NCI-H345 (cell line): ENCODE measurements at regions not wholly inside any gene's neighbourhood (a gene's known extent, or its start where the extent isn't known, plus 50 kb on each side); places are given as distances from the start of the nearest gene placed in this dataset.
"Not testable (repeated sequence)": the region's sequence is repeated elsewhere in the genome, so short reads cannot be mapped to it uniquely, and the experiment has no call there.

ENCODE experiments used
- DNase-seq: peaks from one replicate; lab custom pipeline; 2025; lab: John Stamatoyannopoulos, UW

- no peak for DNase-seq
These were observed 402.7 kb upstream of the INTU start for GRCh38 chr4:127229855-127230608.

- no peak for DNase-seq
These were observed 395.9 kb upstream of the INTU start for GRCh38 chr4:127236889-127237288.

DNA sequence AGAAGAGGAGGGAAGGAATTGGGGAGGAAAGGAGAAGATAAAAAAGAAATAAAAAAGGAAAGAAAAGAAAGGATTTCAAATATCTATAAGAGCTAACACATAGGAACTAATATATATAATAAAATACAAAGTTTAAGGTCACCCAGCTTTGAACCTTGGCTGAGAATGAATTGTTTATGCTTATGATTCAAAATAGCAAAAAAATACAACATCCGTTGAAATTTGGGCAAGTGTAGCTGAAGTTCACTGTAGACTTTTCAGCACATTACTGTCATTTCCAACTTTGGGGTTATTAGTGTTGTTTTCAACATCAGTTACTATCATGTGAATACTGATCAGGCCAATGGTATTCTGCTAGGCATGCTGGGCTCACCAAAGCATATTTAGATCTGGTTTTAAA is 395.2 kb upstream of the INTU start:
- no peak for DNase-seq

DNA sequence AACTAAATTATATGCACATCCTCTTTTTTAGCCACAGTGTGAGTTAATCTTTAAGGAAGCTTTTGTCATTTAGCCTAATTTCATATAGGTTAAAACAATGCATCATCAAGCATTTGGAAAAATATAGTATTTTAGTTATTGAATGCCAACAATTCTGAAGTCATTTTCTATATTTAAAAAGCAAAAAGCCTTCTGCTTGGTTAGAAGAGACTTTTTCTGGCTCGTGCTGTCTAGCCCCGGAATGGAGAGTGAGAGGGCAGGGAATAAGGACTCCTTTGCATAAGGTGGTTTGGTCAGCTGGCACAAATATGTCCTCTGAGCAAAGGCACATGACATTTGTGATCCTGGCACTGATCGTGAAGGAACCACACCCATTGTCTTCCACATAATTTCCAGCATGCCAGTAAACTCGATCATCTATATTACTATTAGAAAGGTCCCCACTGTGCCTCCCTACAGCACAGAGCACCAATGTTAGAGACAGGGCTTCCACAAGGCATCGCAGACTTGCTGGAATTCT is 393.7 kb upstream of the INTU start:
- no peak for DNase-seq

DNA sequence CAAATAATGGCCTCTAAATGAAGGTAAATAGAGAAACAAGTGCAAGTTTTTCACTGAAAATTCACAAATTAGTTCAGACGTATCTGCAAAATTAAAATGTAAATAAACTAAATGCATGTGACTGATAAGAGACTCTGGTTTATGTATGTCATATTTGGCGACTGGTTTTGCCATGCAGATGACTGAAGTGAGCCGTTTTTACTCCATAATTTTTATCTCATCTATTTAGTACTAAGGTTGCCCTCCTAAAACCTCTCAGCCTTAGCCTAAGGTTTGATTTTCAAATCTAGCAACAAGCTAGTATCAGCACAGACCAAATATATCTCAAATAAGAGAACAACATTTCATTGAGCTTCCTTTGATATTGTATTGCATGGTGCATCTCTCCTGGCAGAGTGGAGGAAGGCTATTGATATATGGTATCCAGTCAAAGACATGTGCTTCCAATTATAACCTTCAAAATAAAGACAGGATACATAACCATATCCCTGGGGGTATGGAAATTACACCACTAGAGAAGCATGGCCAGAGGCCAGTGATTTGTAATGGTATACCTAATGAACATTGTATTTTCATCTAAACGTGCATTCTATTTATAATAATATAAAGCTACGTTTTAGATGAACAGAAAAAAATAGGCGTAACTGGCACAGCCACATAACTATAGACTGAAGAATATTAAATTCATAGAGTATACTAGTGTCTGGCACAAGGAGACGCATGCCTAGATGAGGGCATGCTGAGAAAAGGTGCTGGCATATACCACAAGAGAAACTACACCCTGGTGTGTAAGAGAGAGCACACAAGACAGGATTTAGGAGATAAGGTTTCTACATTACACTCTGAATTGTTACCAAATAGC is 392.6 kb upstream of the INTU start:
- no peak for DNase-seq

DNA sequence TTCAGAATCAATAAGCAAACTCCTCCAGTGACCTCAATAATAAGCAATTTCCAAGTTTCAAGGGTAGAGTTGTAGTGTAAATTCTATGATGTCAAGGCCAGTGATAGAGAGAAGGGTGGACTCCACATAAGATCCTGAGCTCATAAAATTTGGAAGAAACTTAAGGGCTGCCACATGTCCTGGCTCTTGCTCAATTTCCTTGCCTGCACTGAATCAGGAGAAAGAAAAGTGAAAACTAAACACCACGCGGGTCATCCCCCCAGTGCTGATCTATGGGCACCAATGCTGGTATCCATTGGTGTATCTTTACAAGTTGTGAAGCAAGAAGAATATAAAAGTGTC is 392.0 kb upstream of the INTU start:
- DNase-seq, result no peak

GRCh38 chr4:127244515-127244914 is 388.2 kb upstream of the INTU start:
- DNase-seq, result no peak

- no peak for DNase-seq
These were observed 385.5 kb upstream of the INTU start for GRCh38 chr4:127246963-127247952.

DNA sequence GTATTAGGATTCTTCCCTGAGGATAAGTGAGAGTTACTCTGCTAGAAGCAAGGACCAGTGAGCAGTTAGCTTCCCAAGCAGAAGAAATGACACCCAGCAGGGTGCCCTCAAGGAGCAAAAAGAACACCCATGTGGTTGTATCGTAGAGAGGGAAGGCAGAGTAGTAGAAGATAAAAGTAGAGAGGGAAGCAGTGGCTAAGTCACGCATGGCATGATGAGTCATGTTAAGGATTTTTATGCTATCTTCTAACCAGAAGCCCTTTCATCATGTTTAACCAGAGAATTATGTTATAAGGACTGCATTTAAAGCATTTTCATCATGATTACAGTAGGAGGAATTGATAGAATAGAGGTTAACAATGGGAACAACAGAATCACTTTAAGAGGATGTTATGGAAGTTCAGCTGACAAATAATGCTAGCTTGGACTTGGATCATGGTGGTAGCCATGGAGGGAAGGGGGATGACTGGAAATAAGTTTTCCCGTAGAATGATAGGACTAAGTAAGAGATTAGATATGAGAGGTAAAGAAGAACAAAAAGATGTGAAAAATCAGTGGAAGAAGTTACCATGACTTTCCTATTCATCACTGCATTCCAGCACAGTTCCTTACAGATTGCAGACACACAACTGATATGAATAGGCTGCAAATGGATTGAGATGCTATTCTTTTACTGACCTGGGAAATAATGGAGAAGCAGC is 383.5 kb upstream of the INTU start:
- no peak for DNase-seq

DNA sequence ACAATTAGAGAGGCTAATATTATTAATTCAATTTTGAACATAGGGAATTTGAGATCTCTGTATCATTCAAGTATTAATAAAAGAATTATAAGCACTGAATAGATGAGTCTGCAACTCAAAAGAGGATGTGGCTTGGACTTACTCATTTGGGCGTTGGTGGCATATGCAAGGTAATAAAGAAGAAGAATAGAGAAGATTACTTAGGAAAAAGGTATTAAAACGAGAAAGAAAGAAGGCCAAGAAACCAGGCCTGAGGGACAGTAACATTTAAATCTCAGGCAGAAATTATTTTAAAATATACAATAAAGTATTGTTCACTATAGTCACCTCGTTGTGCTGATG is 383.0 kb upstream of the INTU start:
- no peak for DNase-seq

DNA sequence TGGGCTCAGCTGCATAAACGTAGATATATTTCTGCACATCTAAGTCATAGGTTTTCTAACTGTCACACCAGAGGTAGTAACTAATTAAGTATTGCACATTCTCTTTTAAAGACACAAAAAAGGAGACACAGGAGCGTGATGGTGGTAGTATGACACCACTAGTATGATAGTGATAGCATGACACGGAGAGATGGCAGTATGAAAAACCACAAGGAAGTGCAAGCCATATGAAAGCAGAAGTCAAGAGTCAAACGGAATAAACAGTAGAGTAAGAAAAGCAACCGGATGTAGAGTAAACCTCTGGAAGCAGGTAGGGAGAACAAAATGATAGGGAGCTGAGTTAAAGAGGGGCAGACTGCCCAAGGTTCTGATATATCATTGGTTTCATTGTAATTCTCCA is 382.2 kb upstream of the INTU start:
- no peak for DNase-seq

DNA sequence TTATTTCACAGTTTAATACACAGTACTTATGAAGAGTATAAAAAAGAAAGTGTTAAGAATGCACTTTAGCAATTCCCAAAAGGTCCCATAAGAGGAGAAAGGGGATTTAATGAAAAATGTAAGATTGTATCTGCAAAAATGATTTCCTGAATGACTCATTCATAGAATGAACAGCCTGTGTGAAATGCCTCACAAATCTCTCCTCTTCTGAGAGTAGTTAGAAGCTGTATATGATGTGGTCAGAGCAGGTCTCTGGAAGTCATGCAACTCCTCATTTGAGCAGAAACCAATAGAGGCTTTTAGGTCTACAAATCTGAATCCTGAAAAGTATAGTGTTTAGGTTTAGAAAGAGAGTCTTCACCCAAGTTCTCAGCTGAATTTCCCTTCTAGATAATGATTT is 381.3 kb upstream of the INTU start:
- no peak for DNase-seq

GRCh38 chr4:127256500-127256899 is 376.3 kb upstream of the INTU start:
- DNase-seq, result no peak

DNA sequence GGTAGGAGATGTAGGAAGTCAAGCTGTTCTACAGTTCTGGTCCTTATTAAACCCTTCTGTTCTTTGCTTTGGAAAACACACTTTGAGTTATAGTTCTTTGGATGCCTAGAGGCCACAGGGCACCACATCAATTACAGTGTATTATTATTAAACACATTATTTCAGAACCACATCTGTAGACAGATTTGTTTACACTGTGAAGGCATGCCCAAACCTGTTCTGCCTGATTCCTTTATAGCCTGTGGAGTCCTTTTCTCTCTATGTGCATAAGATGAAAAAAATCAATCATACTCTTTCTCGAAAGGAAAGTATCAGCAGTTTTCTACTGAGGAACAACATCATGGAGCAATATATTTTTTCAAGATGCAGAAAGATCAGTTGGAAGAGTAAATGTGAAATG is 371.3 kb upstream of the INTU start:
- DNase-seq, result no peak

GRCh38 chr4:127268367-127268766 is 364.4 kb upstream of the INTU start:
- DNase-seq, result no peak

- not testable (repeated sequence) for DNase-seq
These were observed 355.7 kb upstream of the INTU start for GRCh38 chr4:127277023-127277422.

GRCh38 chr4:127284236-127284635 is 348.5 kb upstream of the INTU start:
- DNase-seq, result no peak

- DNase-seq, result no peak
These were observed 341.4 kb upstream of the INTU start for GRCh38 chr4:127291316-127291715.

DNA sequence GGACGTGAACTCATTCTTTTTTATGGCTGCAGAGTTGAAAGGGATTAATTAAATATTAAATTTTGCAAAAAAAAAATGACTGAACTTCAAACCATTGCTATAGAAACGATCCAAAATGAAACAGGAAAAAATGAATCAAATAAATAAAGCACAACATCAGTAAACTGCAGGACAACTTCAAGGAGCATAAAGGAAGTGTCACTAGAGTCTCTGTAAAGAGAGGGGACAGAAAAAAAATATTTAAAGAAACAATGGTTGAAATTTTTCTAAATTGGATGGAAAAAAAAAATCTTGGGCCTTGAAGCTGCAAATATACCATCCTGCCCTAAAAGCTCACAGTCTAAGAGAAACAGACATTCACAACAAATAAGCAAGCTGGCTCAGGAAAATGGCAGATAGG is 339.3 kb upstream of the INTU start:
- no peak for DNase-seq

- DNase-seq, result no peak
These were observed 328.4 kb upstream of the INTU start for GRCh38 chr4:127304356-127304755.

- no peak for DNase-seq
These were observed 324.8 kb upstream of the INTU start for GRCh38 chr4:127307996-127308395.
